ENCODE measurements at regions not wholly inside any gene's neighbourhood (a gene's known extent, or its start where the extent isn't known, plus 50 kb on each side); places are given as distances from the start of the nearest gene placed in this dataset.

DNA sequence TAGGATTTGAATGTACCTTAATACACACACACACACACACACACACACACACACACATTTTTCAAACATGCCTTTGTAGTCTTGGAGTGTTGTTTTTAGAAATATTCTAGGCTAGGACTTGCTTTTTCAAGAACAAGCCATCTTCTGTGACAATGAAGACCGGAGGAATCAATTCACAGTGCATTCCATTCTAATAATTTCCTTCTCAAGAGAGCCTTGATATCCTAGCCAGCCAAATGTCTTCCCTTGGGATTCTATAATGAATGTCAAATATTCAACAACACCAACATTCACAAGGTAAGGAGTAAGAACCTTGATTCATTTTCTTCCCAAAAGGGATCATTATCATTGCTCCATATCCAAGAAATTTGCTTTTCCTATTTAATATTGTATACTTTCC is 180.3 kb downstream of the SLITRK1 start:
- ATAC-seq (no peak), DNase-seq (no peak)
- H3K4me3 ChIP-seq: no peak overlapping the region
- no peaks in the 10 kb centered on the region for H3K9me3 ChIP-seq
- no peak overlapping the region for H3K27ac ChIP-seq
- H3K4me1 ChIP-seq: no peaks in the 10 kb centered on the region
- intact Hi-C loops (cut with DNase I): no loop called here
- no peaks in the 10 kb centered on the region for H3K27me3 ChIP-seq (ENCODE audit: insufficient read depth in 3 of 3, low read length in 2 of 3)
- TF ChIP-seq, protein P1, sequence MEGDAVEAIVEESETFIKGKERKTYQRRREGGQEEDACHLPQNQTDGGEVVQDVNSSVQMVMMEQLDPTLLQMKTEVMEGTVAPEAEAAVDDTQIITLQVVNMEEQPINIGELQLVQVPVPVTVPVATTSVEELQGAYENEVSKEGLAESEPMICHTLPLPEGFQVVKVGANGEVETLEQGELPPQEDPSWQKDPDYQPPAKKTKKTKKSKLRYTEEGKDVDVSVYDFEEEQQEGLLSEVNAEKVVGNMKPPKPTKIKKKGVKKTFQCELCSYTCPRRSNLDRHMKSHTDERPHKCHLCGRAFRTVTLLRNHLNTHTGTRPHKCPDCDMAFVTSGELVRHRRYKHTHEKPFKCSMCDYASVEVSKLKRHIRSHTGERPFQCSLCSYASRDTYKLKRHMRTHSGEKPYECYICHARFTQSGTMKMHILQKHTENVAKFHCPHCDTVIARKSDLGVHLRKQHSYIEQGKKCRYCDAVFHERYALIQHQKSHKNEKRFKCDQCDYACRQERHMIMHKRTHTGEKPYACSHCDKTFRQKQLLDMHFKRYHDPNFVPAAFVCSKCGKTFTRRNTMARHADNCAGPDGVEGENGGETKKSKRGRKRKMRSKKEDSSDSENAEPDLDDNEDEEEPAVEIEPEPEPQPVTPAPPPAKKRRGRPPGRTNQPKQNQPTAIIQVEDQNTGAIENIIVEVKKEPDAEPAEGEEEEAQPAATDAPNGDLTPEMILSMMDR (IDR thresholded peaks at IDR 0.05): no peak
- no peaks in the 10 kb centered on the region for H3K36me3 ChIP-seq (ENCODE audit: insufficient read depth in 1 of 2, low read depth in 1 of 2)
- 16 to 20% (median 19%) methylated on average over 1 of the region's 1 CpG for WGBS, 3 donors

DNA sequence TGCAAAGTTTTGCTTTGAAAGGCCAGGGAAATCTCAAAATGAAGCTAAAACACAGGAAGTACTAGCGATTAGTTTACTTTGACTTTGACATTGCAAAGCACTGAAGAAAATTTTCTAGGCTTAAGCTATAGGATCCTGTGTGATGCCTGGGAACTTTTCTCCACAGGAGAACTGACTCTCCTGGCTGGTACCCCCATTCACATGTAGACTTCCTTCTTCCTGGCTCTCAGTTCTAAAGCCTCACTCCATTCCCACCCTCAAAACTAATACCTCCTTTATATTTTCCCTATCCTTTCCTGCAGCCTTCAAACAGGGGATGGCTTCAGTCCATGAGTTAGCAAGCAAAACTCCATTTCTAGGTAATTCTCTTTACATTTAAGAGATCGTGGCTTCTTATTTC is 189.5 kb downstream of the SLITRK1 start:
- 82 to 86% (median 86%) methylated on average over 2 of the region's 2 CpGs for WGBS, 3 donors
- H3K27ac ChIP-seq: no peak overlapping the region
- no peak for ATAC-seq

DNA sequence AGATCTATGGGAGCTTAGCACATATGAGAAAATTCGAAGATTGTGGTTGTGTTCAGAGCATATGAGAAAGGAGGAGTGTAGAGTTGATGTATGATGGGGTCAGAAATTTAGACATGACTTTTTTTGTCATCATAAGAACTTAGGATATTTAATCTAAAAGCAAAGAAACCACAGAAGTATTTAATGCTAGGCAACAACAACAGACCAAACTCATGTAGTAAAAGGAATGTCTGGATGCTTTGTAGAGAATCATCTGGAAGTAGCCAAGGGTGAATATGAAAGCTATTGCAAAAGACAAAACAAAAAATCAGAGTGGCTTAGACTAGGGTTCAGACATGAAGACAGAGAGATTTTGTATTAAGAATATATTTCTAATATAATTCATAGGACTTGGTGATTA is 190.3 kb downstream of the SLITRK1 start:
- no peak for DNase-seq
- intact Hi-C loops (cut with DNase I): no loop called here
- WGBS, 3 donors: 60 to 69% (median 67%) methylated on average over 1 of the region's 1 CpG

More for the DNA sequence above, 189.5 kb downstream of the SLITRK1 start:
- DNase-seq: no peak
- Histone ChIP-seq H3K36me3 (ENCODE audit: insufficient read depth in 1 of 2, low read depth in 1 of 2) (no peaks in the 10 kb centered on the region), H3K9me3 (no peaks in the 10 kb centered on the region), H3K27me3 (ENCODE audit: insufficient read depth in 3 of 3, low read length in 2 of 3) (no peaks in the 10 kb centered on the region), H3K4me3 (no peak overlapping the region), H3K4me1 (no peaks in the 10 kb centered on the region)
- TF ChIP-seq, protein P1 (IDR thresholded peaks at IDR 0.05): no peak
- intact Hi-C loops (cut with DNase I): no loop called here

DNA sequence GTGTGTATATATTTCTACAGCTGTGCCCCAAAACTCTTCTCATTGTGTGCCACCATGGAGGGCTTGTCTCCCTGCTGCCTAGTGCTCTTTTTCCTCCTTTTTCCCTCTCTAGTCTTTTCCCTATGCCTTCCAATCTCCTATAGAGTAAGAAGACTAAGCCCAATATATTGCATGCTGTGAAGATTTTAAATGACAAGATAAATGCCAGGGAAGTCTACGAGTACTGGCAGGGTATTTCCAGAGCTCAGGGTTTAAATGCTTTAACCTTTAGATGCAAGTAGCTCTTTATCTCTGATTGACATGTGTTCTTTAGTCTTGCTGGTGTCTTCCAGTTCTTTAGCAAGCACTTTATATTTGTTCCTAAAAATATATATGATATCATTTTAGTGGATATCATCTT is 200.7 kb downstream of the SLITRK1 start:
- TF ChIP-seq, protein P1 (IDR thresholded peaks at IDR 0.05): no peak
- 68 to 71% (median 68%) methylated on average over 1 of the region's 1 CpG for WGBS, 3 donors
- intact Hi-C loops (cut with DNase I): no loop called here

More for the DNA sequence above, 190.3 kb downstream of the SLITRK1 start:
- H3K36me3 ChIP-seq (ENCODE audit: insufficient read depth in 1 of 2, low read depth in 1 of 2): no peaks in the 10 kb centered on the region
- no peaks in the 10 kb centered on the region for H3K27me3 ChIP-seq (ENCODE audit: insufficient read depth in 3 of 3, low read length in 2 of 3)
- no peaks in the 10 kb centered on the region for H3K9me3 ChIP-seq
- no peak for ATAC-seq
- H3K4me1 ChIP-seq: no peaks in the 10 kb centered on the region
- H3K27ac ChIP-seq: no peak overlapping the region
- no peak overlapping the region for H3K4me3 ChIP-seq
- TF ChIP-seq, protein P1 (IDR thresholded peaks at IDR 0.05): no peak

DNA sequence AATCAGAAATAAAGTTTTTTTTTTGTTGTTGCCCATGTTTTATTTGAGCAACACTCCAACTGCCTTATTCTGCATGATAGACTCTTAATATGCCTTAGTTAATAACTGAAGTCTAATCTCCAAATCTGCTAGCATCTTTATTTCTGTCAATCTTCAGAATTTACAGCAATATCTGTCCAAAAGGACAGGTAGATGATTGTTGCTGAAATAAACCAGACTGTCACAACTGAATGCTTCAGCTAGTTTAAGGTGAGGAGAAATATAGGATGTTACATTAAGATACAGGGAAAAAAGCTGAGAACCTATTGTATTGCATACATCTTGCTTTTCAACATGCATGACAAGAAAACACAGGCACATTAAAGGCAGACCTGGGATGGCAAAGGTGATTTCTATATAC is 204.3 kb downstream of the SLITRK1 start:
- Histone ChIP-seq H3K27ac (no peak overlapping the region), H3K4me1 (no peaks in the 10 kb centered on the region), H3K36me3 (ENCODE audit: insufficient read depth in 1 of 2, low read depth in 1 of 2) (no peaks in the 10 kb centered on the region), H3K9me3 (no peaks in the 10 kb centered on the region), H3K27me3 (ENCODE audit: insufficient read depth in 3 of 3, low read length in 2 of 3) (no peaks in the 10 kb centered on the region), H3K4me3 (no peak overlapping the region)
- ATAC-seq (no peak), DNase-seq (no peak)
- intact Hi-C loops (cut with DNase I): no loop called here
- TF ChIP-seq, protein P1 (IDR thresholded peaks at IDR 0.05): no peak

More for the DNA sequence above, 200.7 kb downstream of the SLITRK1 start:
- H3K4me3 ChIP-seq: no peak overlapping the region
- H3K27me3 ChIP-seq (ENCODE audit: insufficient read depth in 3 of 3, low read length in 2 of 3): no peaks in the 10 kb centered on the region
- H3K4me1 ChIP-seq: no peaks in the 10 kb centered on the region
- no peak for ATAC-seq
- H3K9me3 ChIP-seq: no peaks in the 10 kb centered on the region
- H3K27ac ChIP-seq: no peak overlapping the region
- DNase-seq: no peak
- H3K36me3 ChIP-seq (ENCODE audit: insufficient read depth in 1 of 2, low read depth in 1 of 2): no peaks in the 10 kb centered on the region
